ENCODE measurements at regions not wholly inside any gene's neighbourhood (a gene's known extent, or its start where the extent isn't known, plus 50 kb on each side); places are given as distances from the start of the nearest gene placed in this dataset.
"Not testable (repeated sequence)": the region's sequence is repeated elsewhere in the genome, so short reads cannot be mapped to it uniquely, and the experiment has no call there.

- TF ChIP-seq CTCF (conservative IDR thresholded peaks at IDR 0.05), result no peak
- no peak overlapping the region for H3K27ac ChIP-seq
Observed at GRCh38 chr22:49004484-49005399, 822.9 kb downstream of the BRD1 start.

GRCh38 chr22:48997605-48998004 is 830.1 kb downstream of the BRD1 start:
- H3K27ac ChIP-seq, result not testable (repeated sequence)

GRCh38 chr22:48993655-48994054 is 834.0 kb downstream of the BRD1 start:
- no peak overlapping the region for H3K27ac ChIP-seq
- no peak for TF ChIP-seq CTCF (conservative IDR thresholded peaks at IDR 0.05)

GRCh38 chr22:48984639-48985038 is 843.0 kb downstream of the BRD1 start:
- H3K27ac ChIP-seq, result no peak overlapping the region
- no peak for TF ChIP-seq CTCF (conservative IDR thresholded peaks at IDR 0.05)

GRCh38 chr22:48982321-48982905 is 845.3 kb downstream of the BRD1 start:
- TF ChIP-seq CTCF (conservative IDR thresholded peaks at IDR 0.05), result no peak
- H3K27ac ChIP-seq, result no peak overlapping the region

- TF ChIP-seq CTCF (conservative IDR thresholded peaks at IDR 0.05), result no peak
- no peak overlapping the region for H3K27ac ChIP-seq
Observed at GRCh38 chr22:48981371-48982061, 846.2 kb downstream of the BRD1 start.

- TF ChIP-seq CTCF (conservative IDR thresholded peaks at IDR 0.05), result no peak
- H3K27ac ChIP-seq, result no peak overlapping the region
Observed at GRCh38 chr22:48980918-48981317, 846.8 kb downstream of the BRD1 start.

Measured in VCaP (cell line).